Heart right ventricle (tissue), 16 donors: ENCODE measurements at regions not wholly inside any gene's neighbourhood (a gene's known extent, or its start where the extent isn't known, plus 50 kb on each side); places are given as distances from the start of the nearest gene placed in this dataset.

Source experiments
- ATAC-seq, 8 donors: fragments of 200-7000 bp; cut with Tn5 transposase; one replicate each; pipeline ENCODE4 v1.9.1; 2020; ENCODE audit warnings: mild to moderate bottlenecking in 8 of 8, moderate library complexity in 8 of 8, moderate number of reproducible peaks in 1 of 8
- DNase-seq, 2 donors: peaks; one replicate each; pipeline ENCODE4 v3.0.0-alpha.2; 2020
- H3K27ac ChIP-seq, 10 donors: fragments of 200-600 bp; sonication (generic) in 2 of 10; one replicate each; pipeline versions ENCODE4 v1.5.0 to v1.8.0; 2020 to 2022; ENCODE audit warnings: mild to moderate bottlenecking in 3 of 10
- H3K27me3 ChIP-seq, 7 donors: fragments of 200-600 bp; one replicate each; pipeline ENCODE4 v1.8.0; 2021 to 2022; ENCODE audit warnings: mild to moderate bottlenecking in 2 of 7
- H3K36me3 ChIP-seq, 9 donors: fragments of 200-600 bp; sonication (generic) in 1 of 9; one replicate each; pipeline versions ENCODE4 v1.5.0 to v1.8.0; 2020 to 2022; ENCODE audit warnings: mild to moderate bottlenecking in 2 of 9
- H3K4me1 ChIP-seq, 9 donors: fragments of 200-600 bp; sonication (generic) in 1 of 9; one replicate each; pipeline versions ENCODE4 v1.5.0 to v1.8.0; 2020 to 2022; ENCODE audit warnings: mild to moderate bottlenecking in 4 of 9
- H3K4me3 ChIP-seq, 10 donors: fragments of 200-600 bp; sonication (generic) in 2 of 10; one replicate each; pipeline versions ENCODE4 v1.5.0 to v1.8.0; 2020 to 2022; ENCODE audit warnings: mild to moderate bottlenecking in 7 of 10, moderate library complexity in 2 of 10
- H3K9me3 ChIP-seq, 11 donors: fragments of 200-600 bp in 10 of 11; sonication (generic) in 2 of 11; one replicate each; pipeline versions ENCODE4 v1.5.0 to v1.8.0; 2013 to 2022; ENCODE audit warnings: mild to moderate bottlenecking in 2 of 11, control low read depth in 1 of 11, moderate library complexity in 1 of 11
- CTCF ChIP-seq, 9 donors: fragments of 200-600 bp; sonication (generic) in 2 of 9; IDR thresholded peaks; one replicate each; pipeline versions ENCODE4 v1.5.0 to v1.8.0; 2021 to 2022; ENCODE audit warnings: antibody characterized with exemption in 9 of 9, mild to moderate bottlenecking in 5 of 9, moderate library complexity in 1 of 9
- WGBS, 2 donors: extraction: QIAGEN DNeasy Blood & Tissue Kit; methylation state at CpG; one replicate each; pipeline ENCODE4 v1.1.7; 2013; ENCODE audit warnings: inconsistent platforms in 1 of 2; 5-methylcytosine and 5-hydroxymethylcytosine counted together
- intact Hi-C, 10 donors: fragments of 100-400 bp; cut with DNase I; formaldehyde crosslinking; loops; one replicate each; pipeline versions ENCODE4 v1.11.1 to v1.14.2; 2022
- donor health status: Arrhythmogenic right ventricular cardiomyopathy.
- donor health status: ischemic (EF 13 %, LVEDD 7.1; RV severe dilation, severe dysfunction).
- donor health status: healthy with polysubstance abuse.
- donor health status: DM: no; HTN: yes; CAD: no.
- donor health status: DM: no; HTN: no; CAD: no.
- donor health status: ischemic (EF 25% LVEDD 6.9; RV normal size, moderate dysfunction).
- donor health status: ischemic (EF 25% LVEDD 5.7; RV mildly dilated, moderate dysfunction).
- donor health status: healthy.
- donor health status: DM: yes; HTN: yes; CAD: no.
- donor health status: Ischemic cardiomyopathy.
- donor health status: ischemic (EF 35%, LVEDD 5.7; RV mildly dilated, moderate dysfunction).
- donor health status: nonischemic (EF 11% LVEDD 7.7; RV severe dilation, severe dysfunction).
- donor health status: DM: yes; HTN: yes; CAD: no.
- donor health status: PGD.
- donor health status: ischemic (EF 29% LVEDD 5.4; RV normal size, mild dysfunction).
- donor health status: nonischemic (EF 23%, LVEDD 6.1; RV moderate dilation, normal function).

DNA sequence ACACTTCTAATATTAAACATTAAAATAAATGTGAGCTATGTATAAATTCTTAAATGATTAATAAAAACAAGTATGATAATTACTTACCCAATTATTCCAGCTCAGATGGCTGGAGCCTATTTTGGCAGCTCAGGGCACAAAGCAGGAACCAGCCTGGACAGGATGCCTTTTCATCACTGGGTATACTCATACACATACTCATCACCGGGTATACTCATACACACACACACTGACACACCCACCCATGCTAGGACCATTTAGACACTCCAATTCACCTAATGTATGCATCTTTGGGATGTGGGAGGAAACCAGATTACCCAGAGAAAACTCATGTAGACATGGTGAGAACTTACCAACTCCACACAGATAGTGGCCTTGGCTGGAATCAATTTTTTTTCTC lies 57.9 kb upstream of the CNOT2 start:
- Histone ChIP-seq H3K27me3 (no peaks in the 10 kb centered on the region), H3K9me3 (peaks cover 0 to 6% (median 0%) of the 10 kb centered on the region in 11 donors), H3K4me1 (no peaks in the 10 kb centered on the region), H3K36me3 (no peaks in the 10 kb centered on the region), H3K4me3 (no peak overlapping the region), H3K27ac (no peak overlapping the region)
- 92 to 100% methylated on average over 1 of the region's 1 CpG for WGBS, 2 donors
- no peak for TF ChIP-seq CTCF (IDR thresholded peaks at IDR 0.05)
- no peak for ATAC-seq
- intact Hi-C loops: no loop called here
- no peak for DNase-seq

- Histone ChIP-seq H3K36me3 (no peaks in the 10 kb centered on the region), H3K27ac (no peak overlapping the region), H3K4me1 (no peaks in the 10 kb centered on the region), H3K9me3 (peaks cover 0 to 6% (median 0%) of the 10 kb centered on the region in 11 donors), H3K27me3 (no peaks in the 10 kb centered on the region), H3K4me3 (no peak overlapping the region)
- WGBS, 2 donors: 87 to 92% methylated on average over 3 of the region's 3 CpGs
- no peak for ATAC-seq
- TF ChIP-seq CTCF (IDR thresholded peaks at IDR 0.05): no peak
- intact Hi-C loops: no loop called here
- DNase-seq: no peak
These were observed 56.8 kb upstream of the CNOT2 start for GRCh38 chr12:70186436-70186835.

- no peak overlapping the region for H3K4me3 ChIP-seq
- H3K27ac ChIP-seq: no peak overlapping the region
- no peaks in the 10 kb centered on the region for H3K36me3 ChIP-seq
- TF ChIP-seq CTCF (IDR thresholded peaks at IDR 0.05): no peak
- WGBS, 2 donors: 90 to 100% methylated on average over 1 of the region's 1 CpG
- no peaks in the 10 kb centered on the region for H3K4me1 ChIP-seq
- DNase-seq: no peak
- intact Hi-C loops: no loop called here
- no peaks in the 10 kb centered on the region for H3K27me3 ChIP-seq
- H3K9me3 ChIP-seq: no peaks in the 10 kb centered on the region
- ATAC-seq: no peak
These were observed 52.8 kb upstream of the CNOT2 start for GRCh38 chr12:70190262-70191010.
